CD4-positive, alpha-beta T cell treated with Interleukin-21 for 1 hour (primary cell): ENCODE measurements at regions not wholly inside any gene's neighbourhood (a gene's known extent, or its start where the extent isn't known, plus 50 kb on each side); places are given as distances from the start of the nearest gene placed in this dataset.

Experiments
- DNase-seq: peaks from one replicate; pipeline ENCODE4 v3.0.0-alpha.2; 2020

- DNase-seq: peak; percentile 7
Measured at GRCh38 chr14:98826618-98827017, 445.4 kb downstream of the BCL11B start.

DNA sequence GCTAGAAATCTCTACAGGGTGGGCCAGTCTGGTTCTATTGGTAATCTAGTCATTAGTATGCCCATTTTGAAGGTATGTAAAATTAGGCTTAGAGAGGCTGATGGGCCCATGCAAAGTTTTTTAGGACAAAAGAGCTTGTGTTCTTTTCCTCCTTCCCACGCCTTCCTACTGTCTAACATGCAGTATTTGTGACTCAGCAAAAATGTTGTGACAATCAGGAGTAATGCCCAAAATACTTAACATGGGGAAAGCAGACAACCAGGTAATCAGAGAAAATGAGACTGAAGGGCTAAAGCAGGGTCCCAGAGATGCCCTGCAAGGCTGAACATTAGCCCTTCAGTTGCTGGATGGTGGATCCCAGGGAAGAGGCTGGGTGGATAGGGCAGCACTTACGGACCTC lies 437.9 kb downstream of the BCL11B start:
- DNase-seq: no peak

- DNase-seq: no peak
Measured at GRCh38 chr14:98835051-98835824, 436.8 kb downstream of the BCL11B start.

GRCh38 chr14:98835825-98836100 lies 436.2 kb downstream of the BCL11B start:
- no peak for DNase-seq

- DNase-seq: no peak
Measured at GRCh38 chr14:98840091-98840490, 431.9 kb downstream of the BCL11B start.

GRCh38 chr14:98840511-98840910 lies 431.5 kb downstream of the BCL11B start:
- no peak for DNase-seq

DNA sequence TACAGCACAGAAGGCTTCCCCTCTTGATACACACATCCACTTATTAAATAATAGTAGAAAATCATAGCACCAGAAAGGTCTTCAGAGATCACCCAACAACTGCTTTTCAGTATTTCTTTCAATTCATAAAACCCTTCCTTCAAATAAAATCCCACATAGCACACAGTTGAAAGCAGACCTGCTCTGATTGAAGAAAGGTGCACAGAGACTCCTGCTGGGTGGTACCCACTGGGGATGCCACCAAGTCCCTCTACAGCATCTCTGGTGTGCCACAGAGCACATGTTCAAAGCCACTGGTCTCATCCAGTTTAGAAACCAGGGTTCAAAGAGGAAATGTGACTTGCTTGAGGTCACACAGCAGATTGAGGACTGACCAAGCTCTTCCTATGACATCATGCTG lies 427.5 kb downstream of the BCL11B start:
- no peak for DNase-seq

DNA sequence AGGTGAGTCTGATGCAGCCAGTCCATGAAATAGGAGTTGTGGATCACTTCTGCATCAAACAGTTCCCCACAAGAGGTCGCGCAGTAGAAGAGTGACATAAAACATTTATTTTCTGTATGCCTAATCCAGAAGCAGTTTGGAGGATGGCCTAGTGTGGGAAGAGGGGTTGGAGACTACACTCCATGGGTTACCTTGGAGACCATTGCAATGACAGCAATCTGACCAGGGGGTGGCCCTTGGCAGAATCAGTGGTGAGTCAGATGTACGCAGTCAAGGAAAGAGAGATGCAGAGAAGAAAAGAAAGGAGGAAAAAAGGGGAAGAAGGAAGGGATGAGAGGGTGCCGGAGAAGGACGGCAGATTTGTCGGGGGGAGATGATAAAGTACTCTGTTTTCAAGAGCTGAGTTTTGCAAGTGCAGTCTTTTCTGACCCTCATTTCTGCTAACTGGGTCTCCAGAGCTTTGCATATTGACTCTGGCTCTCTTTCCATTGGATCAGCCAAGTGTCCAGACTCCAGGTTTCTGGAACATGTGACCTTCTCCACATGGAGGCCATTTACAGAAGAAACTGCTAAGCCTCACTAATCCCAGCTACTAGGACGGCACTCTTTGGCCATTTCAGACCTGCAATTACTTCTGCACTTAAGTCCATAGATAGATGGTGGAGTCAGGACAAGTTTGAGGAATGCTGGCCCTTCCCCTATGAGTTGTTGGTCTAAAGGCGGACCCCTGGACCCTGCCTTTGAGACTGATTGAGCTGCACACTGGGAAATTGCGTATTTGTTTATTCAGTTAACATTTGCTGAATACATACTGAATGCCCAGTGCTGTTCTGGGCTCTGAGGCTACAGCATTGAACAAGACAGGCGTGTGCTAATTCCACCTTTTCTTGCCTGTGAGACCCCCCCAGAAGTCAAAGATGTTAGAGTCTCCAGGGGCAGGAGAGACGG lies 424.2 kb downstream of the BCL11B start:
- DNase-seq: no peak

DNA sequence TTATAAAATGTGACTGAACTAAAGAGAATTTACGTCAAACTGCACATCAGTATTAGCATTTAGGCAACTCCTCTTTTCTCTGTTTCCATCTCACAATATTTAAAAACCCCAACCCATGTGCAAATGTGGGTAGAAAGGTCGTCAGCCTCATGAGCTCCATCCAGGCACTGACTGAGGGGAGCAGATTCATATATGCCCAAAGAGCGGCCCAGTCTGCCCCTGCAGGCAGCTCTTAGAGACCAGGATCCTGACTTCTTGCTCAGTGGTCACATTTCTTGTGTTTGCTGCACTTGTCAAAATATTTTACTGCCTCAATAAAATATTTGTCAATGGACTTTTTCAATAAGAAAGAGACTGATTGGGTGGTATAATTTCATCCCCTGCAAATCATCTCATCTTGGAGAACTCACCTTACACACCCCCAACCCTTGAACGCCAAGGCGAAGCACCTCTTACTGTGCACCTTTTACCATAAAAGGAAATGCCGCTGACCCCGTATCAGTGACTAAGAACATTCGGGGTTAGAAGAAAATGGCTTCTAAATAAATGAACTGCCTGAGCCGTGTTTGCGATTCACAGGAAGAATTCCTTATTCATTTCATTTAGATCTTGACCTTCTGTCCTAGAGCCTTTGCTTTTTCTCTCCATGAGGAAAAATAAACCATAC lies 418.8 kb downstream of the BCL11B start:
- DNase-seq: no peak

DNA sequence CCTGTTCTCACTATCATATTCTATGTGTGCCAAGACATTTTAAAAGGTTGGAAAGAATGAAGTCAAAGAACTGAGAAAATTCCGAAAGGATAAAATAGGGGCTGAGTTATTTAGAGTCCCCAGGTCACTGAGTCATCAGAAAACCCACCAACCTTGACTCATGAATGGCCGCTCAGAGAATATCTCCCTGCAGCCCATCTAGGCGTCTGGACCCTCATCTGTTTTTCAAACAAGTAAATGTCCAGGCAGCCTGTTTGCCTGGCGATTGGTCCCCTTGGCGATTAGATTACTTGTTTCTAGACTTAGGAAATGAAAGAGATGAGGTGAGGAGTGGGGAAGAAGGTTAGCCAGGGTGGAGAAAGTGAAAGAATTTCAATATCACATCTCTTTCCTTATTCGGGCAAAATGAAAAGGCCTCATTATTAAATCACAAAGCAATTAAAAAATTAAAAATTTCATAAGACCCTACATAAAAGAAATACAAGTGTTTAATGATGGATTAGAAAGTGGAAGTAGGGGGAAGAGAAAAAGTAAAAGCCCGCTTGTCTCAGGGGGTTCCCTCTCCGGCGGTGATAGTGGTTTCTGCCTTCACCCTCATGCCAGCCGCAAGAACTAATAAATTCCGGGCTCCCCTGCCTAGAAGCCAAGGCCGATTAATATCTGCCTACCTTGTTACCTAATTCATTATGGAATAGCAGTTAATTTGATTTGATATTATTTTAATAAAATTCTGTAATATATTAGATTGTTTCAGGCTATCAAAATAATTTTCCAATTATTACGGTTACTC lies 415.9 kb downstream of the BCL11B start:
- no peak for DNase-seq

DNA sequence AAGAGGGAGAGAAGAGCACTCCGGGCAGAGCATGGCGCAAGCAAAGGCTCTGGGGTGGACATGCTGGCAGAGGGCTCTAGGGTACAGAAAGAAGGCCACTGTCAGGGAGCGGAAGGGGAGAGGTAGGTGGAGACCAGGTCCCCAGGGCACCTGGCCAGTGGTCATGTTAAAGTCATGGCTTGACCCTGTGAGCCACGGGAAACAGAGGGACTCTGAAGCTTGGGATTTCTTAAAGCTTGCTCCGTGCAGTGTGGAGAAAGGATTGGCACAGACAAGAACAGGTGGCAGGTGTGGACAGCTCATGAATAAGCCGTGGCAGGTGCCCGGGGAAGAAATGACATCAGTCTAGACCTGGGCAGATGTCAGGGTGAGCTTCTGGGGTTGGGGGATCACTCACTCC lies 413.8 kb downstream of the BCL11B start:
- DNase-seq: no peak

- no peak for DNase-seq
Measured at GRCh38 chr14:98858561-98858960, 413.4 kb downstream of the BCL11B start.

GRCh38 chr14:98859301-98859700 lies 412.7 kb downstream of the BCL11B start:
- DNase-seq: no peak

- DNase-seq: no peak
Measured at GRCh38 chr14:98864211-98864610, 407.8 kb downstream of the BCL11B start.

GRCh38 chr14:98867146-98867545 lies 404.9 kb downstream of the BCL11B start:
- DNase-seq: no peak

DNA sequence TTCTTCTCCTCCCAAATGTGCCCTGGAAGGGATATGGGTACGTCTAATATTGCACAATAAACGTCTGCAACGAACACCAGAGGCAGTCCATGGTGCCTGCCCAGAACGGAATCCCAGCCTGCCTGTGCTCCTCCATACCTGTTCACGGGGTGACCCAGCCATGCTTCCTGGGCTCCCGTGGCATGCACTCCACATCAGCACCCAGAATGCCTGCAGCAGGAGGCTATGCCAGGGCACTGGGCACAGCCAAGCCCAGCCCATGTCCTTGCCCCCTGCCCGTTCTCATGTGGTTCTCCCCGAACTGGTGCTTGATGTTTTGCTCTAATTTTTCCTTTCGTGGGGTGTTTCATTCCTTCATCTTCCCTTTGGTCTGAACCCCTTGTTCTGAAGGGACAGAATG lies 404.3 kb downstream of the BCL11B start:
- no peak for DNase-seq

- no peak for DNase-seq
Measured at GRCh38 chr14:98868866-98869265, 403.1 kb downstream of the BCL11B start.

- no peak for DNase-seq
Measured at GRCh38 chr14:98871796-98872195, 400.2 kb downstream of the BCL11B start.

DNA sequence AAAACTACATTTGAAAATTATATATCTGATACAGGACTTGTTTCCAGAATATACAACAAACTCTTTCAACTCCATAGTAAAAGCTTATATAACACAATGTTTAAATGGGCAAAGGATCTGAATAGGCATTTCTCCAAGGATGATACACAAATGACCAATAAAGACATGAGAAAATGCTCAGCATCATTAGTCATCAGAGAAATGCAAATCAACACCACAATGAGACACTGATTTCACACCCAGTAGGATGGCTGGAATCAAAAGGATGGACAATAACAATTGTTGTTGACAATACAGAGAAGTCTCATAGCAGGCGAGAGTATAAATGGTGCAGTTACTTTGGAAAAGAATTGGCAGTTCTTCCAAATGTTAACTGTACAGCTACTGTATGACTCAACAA lies 394.9 kb downstream of the BCL11B start:
- no peak for DNase-seq

- no peak for DNase-seq
Measured at GRCh38 chr14:98878282-98878681, 393.7 kb downstream of the BCL11B start.

GRCh38 chr14:98886982-98887381 lies 385.0 kb downstream of the BCL11B start:
- no peak for DNase-seq

DNA sequence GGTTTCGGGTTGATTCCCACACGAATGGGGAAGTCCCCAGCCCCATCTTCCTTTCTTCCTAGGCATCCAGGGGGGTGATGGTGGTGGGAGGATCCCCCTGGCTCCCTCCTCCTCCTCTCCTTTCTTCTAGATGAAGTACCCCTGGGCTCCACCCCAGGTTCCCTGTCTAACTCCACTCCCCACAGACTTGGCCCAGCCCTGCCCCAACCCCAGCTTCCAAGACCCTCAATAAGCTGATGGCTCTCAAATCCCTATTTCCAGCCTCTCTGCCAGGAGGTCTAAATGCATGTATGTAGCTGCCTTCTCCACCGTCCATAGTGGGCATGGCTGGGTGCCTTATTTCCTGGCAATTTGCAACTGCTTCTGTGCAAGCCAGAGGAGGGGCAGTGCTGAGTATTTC lies 383.7 kb downstream of the BCL11B start:
- no peak for DNase-seq
